ENCODE measurements at regions not wholly inside any gene's neighbourhood (a gene's known extent, or its start where the extent isn't known, plus 50 kb on each side); places are given as distances from the start of the nearest gene placed in this dataset.

GRCh38 chr5:135695656-135696313 is 117.0 kb upstream of the CXCL14 start:
- Mint-ChIP-seq H3K36me3 (no peaks in the 10 kb centered on the region), H3K4me1 (no peaks in the 10 kb centered on the region), H3K27ac (no peak overlapping the region), H3K4me3 (no peak overlapping the region), H3K9me3 (no peaks in the 10 kb centered on the region), H3K27me3 (no peaks in the 10 kb centered on the region)

- Mint-ChIP-seq H3K27ac (no peak overlapping the region), H3K36me3 (no peaks in the 10 kb centered on the region), H3K27me3 (peaks cover 3% of the 10 kb centered on the region), H3K9me3 (no peaks in the 10 kb centered on the region), H3K4me3 (no peak overlapping the region), H3K4me1 (no peaks in the 10 kb centered on the region)
These were observed 116.1 kb upstream of the CXCL14 start for GRCh38 chr5:135694906-135695305.

- Mint-ChIP-seq H3K36me3 (no peaks in the 10 kb centered on the region), H3K27me3 (peaks cover 3% of the 10 kb centered on the region), H3K27ac (no peak overlapping the region), H3K4me3 (no peak overlapping the region), H3K4me1 (no peaks in the 10 kb centered on the region), H3K9me3 (no peaks in the 10 kb centered on the region)
These were observed 115.2 kb upstream of the CXCL14 start for GRCh38 chr5:135694012-135694411.

GRCh38 chr5:135693371-135693955 is 114.7 kb upstream of the CXCL14 start:
- H3K27ac Mint-ChIP-seq = no peak overlapping the region
- peaks cover 3% of the 10 kb centered on the region for H3K27me3 Mint-ChIP-seq
- no peak overlapping the region for H3K4me3 Mint-ChIP-seq
- no peaks in the 10 kb centered on the region for H3K4me1 Mint-ChIP-seq
- H3K9me3 Mint-ChIP-seq = no peaks in the 10 kb centered on the region
- no peaks in the 10 kb centered on the region for H3K36me3 Mint-ChIP-seq

GRCh38 chr5:135691044-135691443 is 112.3 kb upstream of the CXCL14 start:
- Mint-ChIP-seq H3K27me3 (peaks cover 5% of the 10 kb centered on the region), H3K4me3 (no peak overlapping the region), H3K9me3 (no peaks in the 10 kb centered on the region), H3K4me1 (no peaks in the 10 kb centered on the region), H3K27ac (no peak overlapping the region), H3K36me3 (no peaks in the 10 kb centered on the region)

GRCh38 chr5:135690466-135690865 is 111.7 kb upstream of the CXCL14 start:
- H3K9me3 Mint-ChIP-seq = no peaks in the 10 kb centered on the region
- H3K36me3 Mint-ChIP-seq = no peaks in the 10 kb centered on the region
- H3K4me3 Mint-ChIP-seq = no peak overlapping the region
- H3K27me3 Mint-ChIP-seq = peaks cover 5% of the 10 kb centered on the region
- no peak overlapping the region for H3K27ac Mint-ChIP-seq
- H3K4me1 Mint-ChIP-seq = no peaks in the 10 kb centered on the region

GRCh38 chr5:135689506-135689905 is 110.7 kb upstream of the CXCL14 start:
- Mint-ChIP-seq H3K27ac (no peak overlapping the region), H3K4me1 (no peaks in the 10 kb centered on the region), H3K27me3 (peaks cover 5% of the 10 kb centered on the region), H3K36me3 (no peaks in the 10 kb centered on the region), H3K9me3 (no peaks in the 10 kb centered on the region), H3K4me3 (no peak overlapping the region)

GRCh38 chr5:135688385-135688784 is 109.6 kb upstream of the CXCL14 start:
- H3K27me3 Mint-ChIP-seq = peaks cover 5% of the 10 kb centered on the region
- H3K4me1 Mint-ChIP-seq = no peaks in the 10 kb centered on the region
- no peaks in the 10 kb centered on the region for H3K9me3 Mint-ChIP-seq
- no peak overlapping the region for H3K4me3 Mint-ChIP-seq
- no peaks in the 10 kb centered on the region for H3K36me3 Mint-ChIP-seq
- H3K27ac Mint-ChIP-seq = no peak overlapping the region

- H3K27me3 Mint-ChIP-seq = peaks cover 3% of the 10 kb centered on the region
- peaks cover 3% of the 10 kb centered on the region for H3K36me3 Mint-ChIP-seq
- no peaks in the 10 kb centered on the region for H3K4me1 Mint-ChIP-seq
- H3K4me3 Mint-ChIP-seq = no peak overlapping the region
- peaks cover 18% of the 10 kb centered on the region for H3K9me3 Mint-ChIP-seq
- no peak overlapping the region for H3K27ac Mint-ChIP-seq
These were observed 104.4 kb upstream of the CXCL14 start for GRCh38 chr5:135683189-135683588.

- Mint-ChIP-seq H3K9me3 (peaks cover 36% of the 10 kb centered on the region), H3K36me3 (peaks cover 8% of the 10 kb centered on the region), H3K27ac (no peak overlapping the region), H3K4me3 (no peak overlapping the region), H3K4me1 (no peaks in the 10 kb centered on the region), H3K27me3 (peaks cover 1% of the 10 kb centered on the region)
These were observed 101.9 kb upstream of the CXCL14 start for GRCh38 chr5:135680713-135681112.

GRCh38 chr5:135678640-135679268 is 100.0 kb upstream of the CXCL14 start:
- peaks cover 1% of the 10 kb centered on the region for H3K27me3 Mint-ChIP-seq
- peaks cover 41% of the 10 kb centered on the region for H3K9me3 Mint-ChIP-seq
- no peak overlapping the region for H3K4me3 Mint-ChIP-seq
- H3K4me1 Mint-ChIP-seq = no peaks in the 10 kb centered on the region
- H3K27ac Mint-ChIP-seq = no peak overlapping the region
- H3K36me3 Mint-ChIP-seq = peaks cover 8% of the 10 kb centered on the region

GRCh38 chr5:135671966-135672365 is 93.2 kb upstream of the CXCL14 start:
- Mint-ChIP-seq H3K4me3 (no peak overlapping the region), H3K27me3 (peaks cover 9% of the 10 kb centered on the region), H3K4me1 (no peaks in the 10 kb centered on the region), H3K36me3 (peaks cover 3% of the 10 kb centered on the region), H3K9me3 (peaks cover 15% of the 10 kb centered on the region), H3K27ac (no peak overlapping the region)

- peaks cover 9% of the 10 kb centered on the region for H3K27me3 Mint-ChIP-seq
- H3K9me3 Mint-ChIP-seq = peaks cover 9% of the 10 kb centered on the region
- H3K36me3 Mint-ChIP-seq = peaks cover 1% of the 10 kb centered on the region
- no peak overlapping the region for H3K27ac Mint-ChIP-seq
- H3K4me3 Mint-ChIP-seq = no peak overlapping the region
- no peaks in the 10 kb centered on the region for H3K4me1 Mint-ChIP-seq
These were observed 92.4 kb upstream of the CXCL14 start for GRCh38 chr5:135671052-135671705.

- H3K27me3 Mint-ChIP-seq = peaks cover 9% of the 10 kb centered on the region
- H3K36me3 Mint-ChIP-seq = no peaks in the 10 kb centered on the region
- no peak overlapping the region for H3K27ac Mint-ChIP-seq
- H3K9me3 Mint-ChIP-seq = peaks cover 4% of the 10 kb centered on the region
- H3K4me3 Mint-ChIP-seq = no peak overlapping the region
- no peaks in the 10 kb centered on the region for H3K4me1 Mint-ChIP-seq
These were observed 91.8 kb upstream of the CXCL14 start for GRCh38 chr5:135670588-135670987.

GRCh38 chr5:135669416-135669815 is 90.6 kb upstream of the CXCL14 start:
- H3K4me1 Mint-ChIP-seq = no peaks in the 10 kb centered on the region
- H3K9me3 Mint-ChIP-seq = peaks cover 5% of the 10 kb centered on the region
- no peak overlapping the region for H3K4me3 Mint-ChIP-seq
- H3K27ac Mint-ChIP-seq = no peak overlapping the region
- peaks cover 9% of the 10 kb centered on the region for H3K27me3 Mint-ChIP-seq
- no peaks in the 10 kb centered on the region for H3K36me3 Mint-ChIP-seq

GRCh38 chr5:135667673-135668072 is 88.9 kb upstream of the CXCL14 start:
- Mint-ChIP-seq H3K36me3 (no peaks in the 10 kb centered on the region), H3K4me3 (no peak overlapping the region), H3K27me3 (peaks cover 9% of the 10 kb centered on the region), H3K9me3 (peaks cover 5% of the 10 kb centered on the region), H3K27ac (no peak overlapping the region), H3K4me1 (no peaks in the 10 kb centered on the region)
